Astrocyte of the hippocampus (primary cell): ENCODE measurements at regions not wholly inside any gene's neighbourhood (a gene's known extent, or its start where the extent isn't known, plus 50 kb on each side); places are given as distances from the start of the nearest gene placed in this dataset.
A peak's percentile ranks its signal among the peaks of the same experiment; 100 is the strongest.
"Not testable (repeated sequence)": the region's sequence is repeated elsewhere in the genome, so short reads cannot be mapped to it uniquely, and the experiment has no call there.

Experiments
- DNase-seq: peaks from one replicate; pipeline ENCODE4 v3.0.0; 2011; ENCODE audit warnings: low read depth, low spot score

DNA sequence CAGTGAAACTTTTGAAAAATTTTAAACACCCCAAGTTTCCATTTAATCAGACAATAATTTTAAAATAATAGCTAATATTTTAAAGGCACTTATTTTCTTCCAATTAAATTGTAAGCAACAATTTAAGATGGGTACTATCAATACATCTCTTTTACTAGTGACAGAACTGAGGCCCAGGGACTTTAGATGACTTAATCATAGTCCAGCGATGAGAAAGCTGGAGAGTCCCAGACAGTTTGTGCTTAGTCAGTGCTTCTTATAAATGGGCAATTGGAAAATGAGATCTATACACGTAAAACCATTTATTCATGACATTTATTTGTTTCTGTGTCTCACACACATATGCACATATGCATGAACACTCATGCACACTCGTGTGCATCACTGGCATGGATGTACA, 2063.5 kb downstream of the PCDH9 start:
- DNase-seq, result no peak

DNA sequence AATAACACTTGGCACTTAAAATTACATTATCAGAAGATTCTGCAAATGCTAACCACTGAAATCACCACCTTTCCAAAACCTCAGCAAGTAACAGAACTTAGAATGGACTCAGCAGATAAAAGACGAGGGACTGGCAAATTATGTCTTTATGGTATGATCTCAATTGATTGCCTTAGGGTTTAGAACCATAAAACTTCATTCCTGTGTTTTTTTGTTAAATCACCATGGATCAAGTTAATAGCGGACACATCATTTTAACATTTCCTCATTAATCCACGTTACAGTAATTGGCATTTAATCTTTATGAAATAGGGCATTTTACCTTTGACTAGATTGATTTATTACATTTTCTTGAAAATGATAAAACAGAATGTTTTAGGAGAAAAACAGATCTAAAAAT, 2070.3 kb downstream of the PCDH9 start:
- DNase-seq, result no peak

DNA sequence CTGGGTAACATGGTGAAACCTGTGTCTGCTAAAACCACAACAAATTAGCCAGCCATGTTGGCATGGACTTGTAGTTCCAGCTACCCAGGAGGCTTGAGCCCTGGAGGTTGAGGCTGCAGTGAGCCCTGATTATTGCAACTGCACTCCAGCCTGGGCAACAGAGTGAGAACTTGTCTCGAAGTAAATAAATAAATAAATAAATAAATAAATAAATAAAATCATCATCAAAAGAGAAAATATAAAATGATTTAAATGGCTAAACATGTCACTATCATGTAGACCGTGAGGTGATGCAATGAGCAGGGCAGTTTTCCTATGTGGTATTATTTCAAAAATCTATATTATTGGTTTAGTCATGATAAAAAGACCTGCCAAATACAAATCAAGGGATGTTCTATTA, 2074.3 kb downstream of the PCDH9 start:
- no peak for DNase-seq

DNA sequence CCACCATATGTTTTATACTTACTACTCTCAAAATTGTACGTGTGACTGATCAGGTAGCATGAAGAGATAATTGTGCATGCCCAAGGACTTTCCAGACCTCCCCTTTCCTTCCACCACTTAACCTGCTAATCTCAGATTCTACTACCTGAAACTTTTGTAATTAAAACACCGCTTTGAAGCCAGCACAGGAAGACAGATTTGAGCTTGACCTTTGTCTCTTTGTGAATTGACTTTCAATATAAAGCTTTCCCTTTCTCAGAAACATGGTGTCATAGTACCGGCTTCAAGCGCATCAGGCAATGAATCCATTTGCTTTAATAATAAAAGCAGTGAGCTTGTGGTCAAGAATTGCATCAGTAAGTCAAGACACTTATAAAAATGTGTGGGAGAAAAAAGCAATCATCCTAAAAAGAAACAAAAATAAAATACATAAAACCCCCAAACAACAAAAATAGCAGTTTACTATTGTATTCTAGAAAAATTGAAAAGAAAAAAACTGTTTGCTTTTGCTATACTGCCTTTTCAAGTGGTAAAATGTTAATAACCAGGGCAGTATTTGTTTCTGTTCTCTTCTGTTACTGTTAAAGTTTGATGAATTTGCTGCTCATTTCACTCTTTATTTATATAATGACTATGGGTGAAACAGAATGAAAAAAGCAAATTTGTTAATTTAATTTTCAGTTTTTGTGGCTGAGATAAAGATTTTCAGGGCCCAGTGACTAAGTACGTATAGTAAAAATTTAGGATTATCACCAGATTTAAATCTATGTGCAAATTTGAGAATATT, 2075.3 kb downstream of the PCDH9 start:
- DNase-seq, result no peak

DNA sequence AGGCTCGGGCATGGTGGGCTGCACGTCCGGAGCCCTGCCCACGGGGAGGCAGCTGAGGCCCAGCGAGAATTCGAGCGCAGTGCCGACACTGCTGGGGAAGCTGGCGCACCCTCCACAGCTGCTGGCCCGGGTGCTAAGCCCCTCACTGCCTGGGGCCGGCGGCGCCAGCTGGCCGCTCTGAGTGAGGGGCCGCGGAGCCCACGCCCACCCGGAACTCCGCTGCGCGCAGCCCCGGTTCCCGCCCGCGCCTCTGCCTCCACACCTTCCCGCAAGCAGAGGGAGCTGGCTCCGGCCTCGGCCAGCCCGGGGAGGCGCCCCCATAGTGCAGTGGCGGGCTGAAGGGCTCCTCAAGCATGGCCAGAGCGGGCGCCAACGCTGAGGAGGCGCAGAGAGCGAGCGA, 2080.4 kb downstream of the PCDH9 start:
- no peak for DNase-seq

DNA sequence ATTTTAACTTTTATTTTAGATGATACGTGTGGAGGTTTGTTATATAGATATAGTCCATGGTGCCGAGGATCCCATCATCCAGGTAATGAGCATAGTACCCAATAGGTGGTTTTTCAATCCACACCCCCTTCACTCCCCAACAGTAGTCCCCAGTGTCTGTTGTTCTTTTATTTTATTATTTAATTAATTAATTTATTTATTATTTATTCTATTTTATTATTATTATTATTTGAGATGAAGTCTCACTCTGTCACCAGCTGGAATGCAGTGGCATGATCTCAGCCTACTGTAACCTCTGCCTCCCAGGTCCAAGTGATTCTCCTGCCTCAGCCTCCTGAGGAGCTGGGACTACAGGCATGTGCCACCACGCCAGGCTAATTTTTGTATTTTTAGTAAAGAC, 2086.2 kb downstream of the PCDH9 start:
- DNase-seq, result no peak

DNA sequence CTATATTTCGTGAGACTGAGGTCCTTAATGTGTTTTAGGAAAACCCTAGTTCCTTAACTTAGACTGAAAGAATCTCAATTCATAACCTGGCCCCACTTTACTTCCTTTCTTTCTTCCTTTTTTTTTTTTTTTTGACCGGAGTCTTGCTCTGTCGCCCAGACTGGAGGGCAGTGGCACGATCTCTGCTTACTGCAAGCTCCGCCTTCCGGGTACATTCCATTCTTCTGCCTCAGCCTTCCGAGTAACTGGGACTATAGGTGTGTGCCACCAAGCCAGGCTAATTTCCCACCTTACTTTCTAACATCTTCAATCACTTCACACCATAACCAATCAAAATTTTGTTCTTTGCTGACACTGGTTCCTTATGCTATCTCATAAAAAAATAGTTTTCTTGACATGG, 2097.0 kb downstream of the PCDH9 start:
- DNase-seq, result no peak

DNA sequence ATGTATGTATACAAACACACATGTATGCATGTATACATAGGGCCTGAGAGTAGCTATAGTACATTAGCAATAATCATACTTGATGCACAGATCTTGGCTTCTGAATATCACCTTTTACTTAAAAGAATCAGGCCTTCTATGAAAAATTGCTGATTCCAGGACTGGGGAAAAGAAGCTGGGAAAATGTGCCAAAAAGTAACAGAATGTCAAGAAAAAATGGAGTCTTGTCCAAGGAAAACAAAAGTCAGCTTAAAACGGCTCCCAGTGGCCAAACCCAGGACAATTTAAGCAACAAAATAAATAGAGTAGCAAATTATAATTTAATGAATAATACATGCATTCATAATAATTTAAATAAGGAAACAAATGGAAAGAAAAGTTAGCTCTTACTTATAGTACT, 2104.9 kb downstream of the PCDH9 start:
- DNase-seq, result peak; percentile 44

DNA sequence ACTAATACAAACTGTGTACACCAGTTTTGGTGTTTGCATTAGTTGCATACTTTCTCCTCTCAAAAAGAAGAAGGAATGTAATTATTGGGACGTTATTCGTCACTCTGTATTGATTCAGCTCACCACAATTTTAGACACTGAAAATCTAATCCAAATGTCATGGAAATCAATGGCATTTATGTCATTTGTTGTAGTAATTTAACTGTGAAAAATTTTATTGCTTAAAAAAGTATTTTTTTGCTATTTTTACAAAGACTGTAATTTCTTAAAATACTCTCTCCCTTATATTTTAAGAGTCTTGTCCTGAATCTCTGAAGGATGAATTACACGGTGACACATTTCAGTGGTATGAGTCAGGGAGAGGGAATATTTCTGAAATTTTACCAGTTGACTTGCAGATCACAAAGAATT, 2117.6 kb downstream of the PCDH9 start:
- DNase-seq, result peak; percentile 59

DNA sequence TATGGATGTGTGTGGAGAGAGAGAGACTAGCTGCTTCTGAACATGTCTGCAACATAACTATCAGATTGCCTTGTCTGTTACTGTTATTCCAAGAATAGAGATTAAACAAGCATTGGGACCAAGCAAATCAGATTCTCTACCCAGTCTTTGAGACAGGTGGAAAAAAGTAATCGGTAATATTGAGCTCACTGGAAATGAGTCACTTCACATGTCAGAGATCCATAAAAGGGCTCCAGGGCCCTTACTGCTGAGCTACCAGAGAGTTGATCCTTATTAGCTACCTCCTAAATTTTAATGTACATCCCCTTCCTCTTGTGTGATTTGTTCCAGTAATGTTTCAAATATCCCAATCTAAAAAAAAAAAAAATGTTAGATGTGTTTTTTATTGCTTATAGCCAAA, 2118.0 kb downstream of the PCDH9 start:
- peak; percentile 30 for DNase-seq

DNA sequence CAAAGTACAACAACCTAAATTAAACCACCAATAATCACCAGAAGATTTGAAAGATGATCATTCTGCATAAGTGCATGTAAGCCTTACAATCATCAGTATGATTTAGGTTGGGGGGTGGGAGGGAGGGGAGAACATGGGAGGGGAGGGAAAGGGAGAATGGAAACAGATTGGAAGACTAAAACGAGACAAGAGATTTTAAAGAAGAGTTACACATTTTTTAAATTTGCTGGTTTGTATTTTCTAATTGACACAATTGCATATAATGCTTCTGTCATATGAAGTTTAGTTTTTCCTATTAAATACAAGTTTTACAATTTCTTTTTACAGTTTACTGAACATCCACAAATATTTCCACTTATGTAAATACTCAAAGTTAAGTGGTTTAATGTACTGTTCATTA, 2118.9 kb downstream of the PCDH9 start:
- DNase-seq, result no peak

DNA sequence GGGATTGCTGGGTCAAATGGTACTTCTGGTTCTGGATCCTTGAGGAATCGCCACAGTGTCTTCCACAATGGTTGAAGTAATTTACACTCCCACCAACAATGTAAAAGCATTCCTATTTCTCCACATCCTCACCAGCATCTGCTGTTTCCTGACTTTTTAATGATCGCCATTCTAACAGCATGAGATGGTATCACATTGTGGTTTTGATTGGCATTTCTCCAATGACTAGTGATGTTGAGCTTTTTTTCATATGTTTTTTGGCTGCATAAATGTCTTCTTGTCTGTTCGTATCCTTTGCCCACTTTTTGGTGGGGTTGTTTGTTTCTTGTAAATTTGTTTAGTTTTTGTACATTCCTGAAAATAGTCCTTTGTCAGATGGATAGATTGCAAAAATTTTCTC, 2125.7 kb downstream of the PCDH9 start:
- not testable (repeated sequence) for DNase-seq

DNA sequence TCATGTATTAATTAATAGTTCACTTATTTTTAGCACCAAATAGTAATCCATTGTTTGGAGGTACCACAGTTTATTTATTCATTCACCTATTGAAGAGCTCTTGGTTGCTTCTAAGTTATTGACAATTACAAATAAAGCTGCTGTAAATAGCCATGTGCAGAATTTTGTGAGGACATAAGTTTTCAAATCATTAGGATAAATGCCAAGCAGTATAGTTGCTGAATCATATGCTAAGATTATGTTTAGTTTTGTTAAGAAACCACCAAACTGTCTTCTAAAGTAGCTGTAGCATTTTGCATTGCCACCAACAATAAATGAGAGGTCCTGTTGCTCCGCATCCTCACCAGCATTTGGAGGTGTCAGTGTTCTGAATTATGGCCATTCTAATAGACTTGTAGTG, 2126.8 kb downstream of the PCDH9 start:
- DNase-seq, result no peak

DNA sequence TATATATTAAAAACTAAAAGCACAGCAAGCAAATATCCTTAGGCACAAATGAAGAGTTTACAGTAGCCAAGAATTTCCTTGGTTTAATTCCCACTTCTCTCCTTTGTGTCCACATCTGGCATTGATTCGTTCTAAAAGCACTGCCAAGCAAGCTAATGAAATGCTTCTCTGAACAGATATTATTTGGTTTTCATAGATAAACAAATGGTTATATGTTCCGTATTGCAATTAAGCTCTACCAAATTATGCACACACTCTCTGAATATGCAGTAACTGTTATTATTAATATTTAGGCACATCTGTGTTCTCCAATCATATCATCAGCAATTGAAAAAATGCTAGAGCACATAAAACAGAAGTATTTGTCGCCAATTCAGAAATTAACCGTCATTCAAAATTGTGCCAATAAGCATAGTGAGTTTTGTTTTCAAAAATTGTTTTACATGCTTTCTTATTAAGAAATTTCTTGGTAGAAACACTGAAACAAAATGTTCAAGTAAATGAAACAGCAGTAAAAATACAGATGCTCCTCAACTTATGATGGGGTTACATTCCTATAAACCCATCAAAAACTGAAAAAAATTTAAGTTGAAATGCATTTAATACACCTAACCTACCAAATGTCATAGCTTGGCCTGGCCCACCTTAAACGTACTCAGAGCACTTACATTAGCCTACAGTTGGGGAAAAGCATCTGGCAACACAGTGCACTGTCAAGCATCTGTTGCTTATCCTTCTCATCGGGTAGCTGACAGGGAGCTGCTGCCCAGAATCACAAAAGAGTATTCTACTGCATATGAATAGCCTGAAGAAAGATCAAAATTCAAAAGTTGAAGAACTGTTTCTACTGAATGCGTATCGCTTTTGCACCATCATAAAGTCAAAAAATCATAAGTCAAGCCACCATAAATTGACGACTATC, 2134.7 kb downstream of the PCDH9 start:
- no peak for DNase-seq

DNA sequence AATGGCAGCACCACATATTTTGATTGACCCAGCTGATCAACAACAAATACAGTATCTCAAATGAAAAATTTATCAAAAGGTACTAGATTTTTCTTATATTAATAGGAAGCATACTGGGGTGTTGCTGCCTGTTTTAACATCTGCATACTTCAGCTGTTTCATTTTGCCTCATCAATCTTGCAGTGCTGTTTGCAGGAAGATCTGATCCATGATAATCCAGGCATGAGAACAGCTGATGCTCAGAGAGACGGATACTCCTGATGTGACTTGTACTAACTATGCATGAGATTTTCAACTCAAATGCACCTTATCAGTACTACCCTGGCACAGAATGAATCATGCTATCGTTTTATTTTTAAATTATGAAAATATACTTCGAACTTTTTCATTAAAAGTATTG, 2136.8 kb downstream of the PCDH9 start:
- no peak for DNase-seq

DNA sequence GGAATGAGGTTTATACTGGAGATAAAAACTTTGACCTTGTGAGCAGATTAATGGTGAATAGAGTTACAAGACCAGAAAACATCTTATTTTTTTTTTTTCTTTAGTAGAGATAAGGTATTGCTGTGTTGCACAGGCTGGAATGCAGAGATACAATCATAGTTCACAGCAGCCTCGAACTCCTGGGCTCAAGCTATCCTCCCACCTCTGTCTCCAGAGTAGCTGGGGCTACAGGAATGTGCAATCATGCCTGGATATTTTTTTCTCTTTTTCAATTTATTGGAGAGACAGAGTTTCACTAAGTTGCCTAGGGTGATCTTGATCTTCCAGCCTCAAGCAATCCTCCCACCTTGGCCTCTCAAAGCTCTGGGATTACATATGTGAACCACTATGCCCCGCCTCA, 2139.1 kb downstream of the PCDH9 start:
- DNase-seq, result no peak

DNA sequence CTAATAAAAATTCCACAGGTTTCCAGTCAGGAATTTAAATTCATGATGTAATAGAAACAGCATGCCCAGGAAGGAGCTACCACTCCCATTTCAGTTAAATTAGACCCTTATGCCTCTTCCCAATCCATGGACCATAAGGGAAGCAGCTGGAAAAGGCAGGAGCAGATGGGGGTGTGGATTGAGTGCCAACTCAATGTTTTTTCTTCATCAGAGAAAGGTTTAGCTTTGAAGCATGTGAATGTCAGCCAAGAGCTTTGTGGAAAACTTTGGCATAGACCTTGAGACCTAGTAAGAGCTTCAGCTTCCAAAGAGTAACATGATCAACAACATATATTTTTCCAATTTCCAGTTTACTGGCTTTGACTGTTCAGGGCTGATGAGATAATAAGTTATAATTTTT, 2139.9 kb downstream of the PCDH9 start:
- peak; percentile 52 for DNase-seq

DNA sequence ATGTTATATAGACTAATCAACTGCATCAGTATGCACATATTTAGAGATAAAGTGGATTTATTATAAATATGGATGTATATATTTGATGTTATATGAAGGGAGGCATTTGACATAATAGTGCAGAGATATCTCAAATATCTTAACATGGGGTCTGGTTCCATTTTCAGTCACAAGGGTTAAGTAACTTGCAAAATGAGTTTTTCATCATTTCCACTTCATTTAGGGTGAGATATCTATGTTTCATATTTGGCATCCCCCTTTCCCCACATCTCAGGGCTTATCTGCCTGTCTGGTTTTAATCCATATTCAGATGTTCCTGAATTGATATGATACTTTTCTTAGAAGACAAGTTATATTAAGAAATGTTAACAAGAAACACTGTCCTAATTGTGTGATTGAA, 2141.2 kb downstream of the PCDH9 start:
- no peak for DNase-seq

DNA sequence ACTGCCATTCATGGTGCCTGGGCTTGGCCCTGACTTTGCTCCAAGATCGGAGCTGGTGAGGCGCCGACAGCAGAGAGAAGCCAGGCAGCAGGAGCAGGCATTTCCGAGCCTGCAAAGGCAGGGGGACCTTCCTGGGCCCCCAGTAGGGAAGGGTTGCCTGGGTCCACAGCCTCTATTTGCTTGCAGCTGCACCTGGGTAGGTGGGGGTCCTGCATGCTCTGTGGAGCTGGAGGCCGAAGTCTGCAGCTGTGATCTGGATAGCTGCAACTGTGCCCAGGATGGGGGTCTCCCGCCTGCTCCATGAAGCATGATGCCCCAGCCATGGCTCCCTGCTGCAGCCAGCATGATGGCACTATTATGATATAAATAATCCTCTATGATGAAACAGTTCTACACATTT, 2144.2 kb downstream of the PCDH9 start:
- no peak for DNase-seq

DNA sequence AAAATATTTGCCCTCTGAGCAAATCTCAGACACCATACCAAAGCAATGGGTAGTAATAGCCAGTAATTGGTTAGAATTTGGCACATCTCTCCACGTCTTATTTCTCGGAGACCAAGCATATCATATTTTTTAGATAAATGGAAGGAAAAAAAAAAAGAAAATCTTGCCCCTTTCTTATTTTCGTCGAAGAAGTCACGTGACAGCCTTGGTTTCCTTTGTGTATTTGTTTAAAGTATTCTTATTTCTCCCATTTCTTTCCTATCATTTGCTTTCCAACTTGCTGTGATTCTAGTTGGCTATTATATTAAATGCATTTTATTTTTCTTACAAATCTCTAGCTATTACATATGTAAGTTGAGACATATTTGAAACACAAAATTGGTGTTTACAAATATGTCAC, 2155.9 kb downstream of the PCDH9 start:
- no peak for DNase-seq

DNA sequence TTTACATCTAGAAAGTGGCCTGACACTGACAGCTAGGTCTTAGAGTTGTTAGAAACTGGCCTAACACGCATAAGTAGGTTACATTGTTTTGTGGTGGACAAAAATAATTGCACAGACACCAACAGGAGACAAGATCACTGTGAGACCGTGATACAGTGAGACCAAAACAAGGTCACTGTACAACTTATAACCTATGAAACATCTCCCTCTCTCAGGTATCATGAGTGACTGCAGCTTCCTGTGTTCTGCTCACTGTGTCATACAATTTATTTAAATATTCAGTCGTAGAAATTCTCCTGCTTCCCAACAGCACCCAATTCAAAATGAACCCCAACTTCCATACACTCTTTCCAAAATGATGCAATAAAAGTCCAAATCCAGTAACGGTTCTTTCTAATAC, 2165.2 kb downstream of the PCDH9 start:
- DNase-seq, result no peak

DNA sequence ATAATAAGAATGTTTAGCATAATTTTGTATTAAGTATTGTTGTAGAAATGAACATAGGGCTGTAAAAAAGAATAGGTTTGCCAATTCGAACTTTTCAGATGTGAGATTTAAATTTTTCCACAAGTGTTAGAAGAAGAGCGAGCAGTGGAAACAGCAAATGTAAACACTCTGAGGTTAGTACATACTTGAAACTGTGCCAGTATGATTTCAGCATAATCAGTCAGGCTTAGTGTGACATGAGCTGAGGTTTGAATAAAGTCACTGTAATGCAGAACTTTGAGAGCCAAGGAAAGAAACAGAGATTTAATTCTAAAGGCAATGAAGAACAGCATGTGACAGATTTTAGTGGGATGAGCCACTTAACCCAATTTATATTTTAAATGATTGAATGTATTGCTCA, 2166.4 kb downstream of the PCDH9 start:
- peak; percentile 75 for DNase-seq

DNA sequence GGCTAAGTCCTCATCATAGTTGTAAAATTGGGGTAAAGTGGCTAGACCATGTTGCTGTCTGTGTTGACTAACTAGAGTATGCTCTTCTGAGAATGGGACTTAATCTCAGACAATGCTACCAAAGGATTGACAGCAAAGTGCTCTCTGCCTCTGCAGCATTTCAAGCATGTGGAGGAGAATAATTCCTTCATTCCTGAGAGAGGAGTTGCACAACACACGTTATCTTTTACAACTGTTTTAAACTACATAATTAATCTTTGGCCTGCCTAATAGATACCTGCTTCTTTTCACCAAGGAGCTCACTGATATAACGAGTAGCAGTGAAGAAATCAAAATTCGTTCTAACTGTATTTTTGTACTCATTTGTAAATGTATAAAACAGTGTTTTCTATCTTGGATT, 2172.2 kb downstream of the PCDH9 start:
- DNase-seq, result no peak
